PC-3 (cell line): ENCODE measurements at regions not wholly inside any gene's neighbourhood (a gene's known extent, or its start where the extent isn't known, plus 50 kb on each side); places are given as distances from the start of the nearest gene placed in this dataset.

Experiments used
- EZH2phosphoT487 ChIP-seq: fragments of 300-600 bp; sonication (generic); IDR thresholded peaks from 2 replicates; pipeline ENCODE4 v1.6.1; 2018; ENCODE audit warnings: mild to moderate bottlenecking, antibody characterized with exemption, low read length, borderline replicate concordance
- TF ChIP-seq, protein P1 (sequence below): fragments of 300-600 bp; sonication (generic); conservative IDR thresholded peaks from 2 replicates; pipeline ENCODE4 v1.5.1; 2017; ENCODE audit warnings: antibody characterized with exemption, low read depth, mild to moderate bottlenecking, low read length

DNA sequence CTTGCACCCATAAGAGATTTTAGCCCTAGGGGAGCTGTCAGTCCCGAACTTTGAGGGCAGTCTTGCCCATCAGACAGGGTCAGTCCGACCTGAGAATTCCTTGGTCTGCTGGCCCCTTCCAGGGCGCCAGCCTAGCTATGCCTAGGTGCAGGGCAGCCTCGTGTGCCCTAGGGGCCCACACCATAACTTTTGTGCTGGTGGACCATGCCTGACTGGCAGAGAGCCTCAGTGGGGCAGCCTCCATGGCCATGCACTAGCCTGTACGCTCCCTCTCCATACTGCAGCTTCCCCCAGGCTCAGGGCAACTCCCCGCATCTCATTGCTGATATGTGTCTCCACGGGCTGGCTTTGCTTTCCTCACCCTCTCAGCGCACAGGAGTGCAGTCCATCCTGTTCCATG, 835.8 kb upstream of the ALCAM start:
- TF ChIP-seq, protein P1, sequence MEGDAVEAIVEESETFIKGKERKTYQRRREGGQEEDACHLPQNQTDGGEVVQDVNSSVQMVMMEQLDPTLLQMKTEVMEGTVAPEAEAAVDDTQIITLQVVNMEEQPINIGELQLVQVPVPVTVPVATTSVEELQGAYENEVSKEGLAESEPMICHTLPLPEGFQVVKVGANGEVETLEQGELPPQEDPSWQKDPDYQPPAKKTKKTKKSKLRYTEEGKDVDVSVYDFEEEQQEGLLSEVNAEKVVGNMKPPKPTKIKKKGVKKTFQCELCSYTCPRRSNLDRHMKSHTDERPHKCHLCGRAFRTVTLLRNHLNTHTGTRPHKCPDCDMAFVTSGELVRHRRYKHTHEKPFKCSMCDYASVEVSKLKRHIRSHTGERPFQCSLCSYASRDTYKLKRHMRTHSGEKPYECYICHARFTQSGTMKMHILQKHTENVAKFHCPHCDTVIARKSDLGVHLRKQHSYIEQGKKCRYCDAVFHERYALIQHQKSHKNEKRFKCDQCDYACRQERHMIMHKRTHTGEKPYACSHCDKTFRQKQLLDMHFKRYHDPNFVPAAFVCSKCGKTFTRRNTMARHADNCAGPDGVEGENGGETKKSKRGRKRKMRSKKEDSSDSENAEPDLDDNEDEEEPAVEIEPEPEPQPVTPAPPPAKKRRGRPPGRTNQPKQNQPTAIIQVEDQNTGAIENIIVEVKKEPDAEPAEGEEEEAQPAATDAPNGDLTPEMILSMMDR = no peak
- no peak for TF ChIP-seq EZH2phosphoT487
